Activated B cell treated with CpG ODN at 0.5 μM for 24 hours (primary cell): ENCODE measurements at regions not wholly inside any gene's neighbourhood (a gene's known extent, or its start where the extent isn't known, plus 50 kb on each side); places are given as distances from the start of the nearest gene placed in this dataset.

Experiments used
- ATAC-seq: fragments of 200-7000 bp; cut with Tn5 transposase; one replicate; pipeline ENCODE4 v1.10.0; 2021; ENCODE audit warnings: low read depth, mild to moderate bottlenecking, moderate library complexity
- CTCF ChIA-PET: fragments of 350-600 bp; sonication (Branson Sonifier 250); formaldehyde crosslinking; loops from one replicate; lab custom pipeline; 2021; ENCODE audit warnings: antibody characterized with exemption; lab: Charles Lee
- POLR2A ChIA-PET: fragments of 350-600 bp; sonication (Branson Sonifier 250); formaldehyde crosslinking; loops from one replicate; lab custom pipeline; 2021; ENCODE audit warnings: antibody characterized with exemption; lab: Charles Lee
- DNase-seq: peaks from one replicate; pipeline ENCODE4 v3.0.0; 2022
- H3K27ac Mint-ChIP-seq: one replicate; pipeline ENCODE4 v1.8.0; 2020; ENCODE audit warnings: mixed read lengths
- H3K27me3 Mint-ChIP-seq: one replicate; pipeline ENCODE4 v1.8.0; 2021; ENCODE audit warnings: mixed read lengths
- H3K36me3 Mint-ChIP-seq: one replicate; pipeline ENCODE4 v1.8.0; 2021; ENCODE audit warnings: low read depth, mixed read lengths
- H3K4me1 Mint-ChIP-seq: one replicate; pipeline ENCODE4 v1.8.0; 2021; ENCODE audit warnings: mixed read lengths
- H3K4me3 Mint-ChIP-seq: one replicate; pipeline ENCODE4 v1.8.0; 2020; ENCODE audit warnings: mild to moderate bottlenecking, mixed read lengths
- H3K9me3 Mint-ChIP-seq: one replicate; pipeline ENCODE4 v1.8.0; 2020; ENCODE audit warnings: mixed read lengths
- CTCF ChIP-seq: fragments of 200-600 bp; IDR thresholded peaks from one replicate; pipeline ENCODE4 v1.8.0; 2022; ENCODE audit warnings: antibody characterized with exemption, mild to moderate bottlenecking
- intact Hi-C: fragments of 100-400 bp; cut with micrococcal nuclease; formaldehyde crosslinking; loops from one replicate; pipeline ENCODE4 v1.15.1; 2024

DNA sequence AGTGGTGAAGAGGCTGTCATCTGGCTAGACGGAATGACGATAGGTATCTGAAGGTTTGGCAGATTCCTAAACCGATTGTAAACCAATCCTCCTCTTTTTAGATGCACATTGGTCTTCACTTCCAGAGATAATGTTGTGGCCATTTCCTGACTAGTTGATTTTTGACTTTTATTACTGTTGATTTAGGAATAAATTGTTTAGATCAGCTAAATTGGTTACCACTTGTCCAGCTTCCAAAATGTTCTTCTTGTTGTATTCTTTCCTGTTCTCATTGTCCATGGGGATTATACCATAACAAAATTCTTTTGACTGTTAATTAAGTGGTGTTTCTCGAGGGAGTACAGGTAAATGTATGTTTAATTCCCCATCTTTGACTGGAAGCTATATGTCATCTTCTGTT lies 119.7 kb downstream of the MACROH2A1 start:
- Mint-ChIP-seq H3K4me1 (no peaks in the 10 kb centered on the region), H3K36me3 (no peaks in the 10 kb centered on the region), H3K4me3 (no peak overlapping the region), H3K27ac (no peak overlapping the region), H3K9me3 (peaks cover 10% of the 10 kb centered on the region), H3K27me3 (peaks cover 12% of the 10 kb centered on the region)
- POLR2A ChIA-PET = no interaction called here
- ATAC-seq (no peak), DNase-seq (no peak)
- TF ChIP-seq CTCF = no peak
- CTCF ChIA-PET = no interaction called here
- intact Hi-C loops = no loop called here

GRCh38 chr5:135276151-135276550 lies 122.9 kb downstream of the MACROH2A1 start:
- Mint-ChIP-seq H3K4me1 (no peaks in the 10 kb centered on the region), H3K27me3 (peaks cover 10% of the 10 kb centered on the region), H3K4me3 (no peak overlapping the region), H3K27ac (no peak overlapping the region), H3K9me3 (peaks cover 8% of the 10 kb centered on the region), H3K36me3 (no peaks in the 10 kb centered on the region)
- intact Hi-C loops = no loop called here
- DNase-seq (no peak), ATAC-seq (no peak)
- no peak for TF ChIP-seq CTCF
- ChIA-PET CTCF (no interaction called here), POLR2A (no interaction called here)

GRCh38 chr5:135273212-135273611 lies 125.8 kb downstream of the MACROH2A1 start:
- no peak overlapping the region for H3K4me3 Mint-ChIP-seq
- intact Hi-C loops = no loop called here
- DNase-seq (no peak), ATAC-seq (no peak)
- no peak for TF ChIP-seq CTCF
- H3K27me3 Mint-ChIP-seq = peaks cover 7% of the 10 kb centered on the region
- H3K4me1 Mint-ChIP-seq = no peaks in the 10 kb centered on the region
- ChIA-PET POLR2A (no interaction called here), CTCF (no interaction called here)
- H3K9me3 Mint-ChIP-seq = peaks cover 5% of the 10 kb centered on the region
- H3K27ac Mint-ChIP-seq = no peak overlapping the region
- H3K36me3 Mint-ChIP-seq = no peaks in the 10 kb centered on the region

- no peaks in the 10 kb centered on the region for H3K36me3 Mint-ChIP-seq
- ChIA-PET CTCF (no interaction called here), POLR2A (no interaction called here)
- no peaks in the 10 kb centered on the region for H3K9me3 Mint-ChIP-seq
- DNase-seq (no peak), ATAC-seq (no peak)
- H3K4me1 Mint-ChIP-seq = no peaks in the 10 kb centered on the region
- no peak overlapping the region for H3K4me3 Mint-ChIP-seq
- no peak overlapping the region for H3K27ac Mint-ChIP-seq
- H3K27me3 Mint-ChIP-seq = peaks cover 10% of the 10 kb centered on the region
- TF ChIP-seq CTCF = no peak
- intact Hi-C loops = no loop called here
These were observed 126.7 kb downstream of the MACROH2A1 start for GRCh38 chr5:135272311-135272805.

GRCh38 chr5:135271533-135272310 lies 127.3 kb downstream of the MACROH2A1 start:
- H3K4me1 Mint-ChIP-seq = no peaks in the 10 kb centered on the region
- CTCF ChIA-PET = no interaction called here
- no peak overlapping the region for H3K4me3 Mint-ChIP-seq
- no peak for DNase-seq
- no peak for TF ChIP-seq CTCF
- H3K27ac Mint-ChIP-seq = no peak overlapping the region
- no peak for ATAC-seq
- POLR2A ChIA-PET = no interaction called here
- H3K9me3 Mint-ChIP-seq = no peaks in the 10 kb centered on the region
- peaks cover 13% of the 10 kb centered on the region for H3K27me3 Mint-ChIP-seq
- intact Hi-C loops = no loop called here
- H3K36me3 Mint-ChIP-seq = no peaks in the 10 kb centered on the region
